Natural killer cell (primary cell): ENCODE measurements at regions not wholly inside any gene's neighbourhood (a gene's known extent, or its start where the extent isn't known, plus 50 kb on each side); places are given as distances from the start of the nearest gene placed in this dataset.

Experiments
- ATAC-seq, 3 donors: fragments of 150-1000 bp in 2 of 3; fragments of 200-7000 bp in 1 of 3; cut with Tn5 transposase; 1 replicate in 1 of 3; 2 replicates in 2 of 3; pipeline ENCODE4 v1.10.0; 2021; ENCODE audit warnings: mild to moderate bottlenecking in 2 of 3, moderate library complexity in 2 of 3
- DNase-seq, 2 donors: peaks; one replicate each; pipeline versions ENCODE4 v3.0.0 to v3.0.0-alpha.2; 2013 to 2021; ENCODE audit warnings: mixed read lengths in 1 of 2
- H3K27ac ChIP-seq: one replicate; pipeline ENCODE4 v1.5.1; 2013; ENCODE audit warnings: mild to moderate bottlenecking, low read length
- H3K27me3 ChIP-seq: one replicate; pipeline ENCODE4 v1.6.1; 2013; ENCODE audit warnings: low read length; ENCODE audit not compliant: control insufficient read depth, insufficient read depth
- H3K36me3 ChIP-seq: one replicate; pipeline ENCODE4 v1.6.1; 2013; ENCODE audit warnings: low read length; ENCODE audit not compliant: control insufficient read depth, insufficient read depth
- H3K4me1 ChIP-seq: one replicate; pipeline ENCODE4 v1.6.1; 2013; ENCODE audit warnings: low read length; ENCODE audit not compliant: control insufficient read depth, insufficient read depth
- H3K4me3 ChIP-seq: one replicate; pipeline ENCODE4 v1.5.1; 2013; ENCODE audit warnings: low read length
- H3K9me3 ChIP-seq: one replicate; pipeline ENCODE4 v1.6.1; 2013; ENCODE audit warnings: low read length; ENCODE audit not compliant: control insufficient read depth, insufficient read depth
- H3K27ac Mint-ChIP-seq, 2 donors: one replicate each; pipeline ENCODE4 v1.8.0; 2022; ENCODE audit warnings: mild to moderate bottlenecking in 2 of 2, mixed read lengths in 2 of 2, moderate library complexity in 1 of 2
- H3K27me3 Mint-ChIP-seq, 2 donors: one replicate each; pipeline ENCODE4 v1.8.0; 2022; ENCODE audit warnings: low read depth in 2 of 2, mixed read lengths in 2 of 2
- H3K36me3 Mint-ChIP-seq: one replicate; pipeline ENCODE4 v1.8.0; 2022; ENCODE audit warnings: mixed read lengths
- H3K4me1 Mint-ChIP-seq, 2 donors: one replicate each; pipeline ENCODE4 v1.8.0; 2022; ENCODE audit warnings: mixed read lengths in 2 of 2
- H3K4me3 Mint-ChIP-seq: one replicate; pipeline ENCODE4 v1.8.0; 2022; ENCODE audit warnings: mild to moderate bottlenecking, moderate library complexity, mixed read lengths
- H3K9me3 Mint-ChIP-seq, 2 donors: one replicate each; pipeline ENCODE4 v1.8.0; 2022; ENCODE audit warnings: mixed read lengths in 2 of 2
- WGBS: methylation state at CpG from one replicate; pipeline ENCODE4 v1.1.7; 2013; ENCODE audit warnings: missing lambda C conversion rate; ENCODE audit not compliant: insufficient coverage; 5-methylcytosine and 5-hydroxymethylcytosine counted together
- intact Hi-C: fragments of 100-400 bp; cut with micrococcal nuclease; formaldehyde crosslinking; loops from one replicate; pipeline ENCODE4 v1.14.2; 2022
- TF ChIP-seq, protein P1 (sequence below): fragments of 200-600 bp; IDR thresholded peaks from one replicate; pipeline ENCODE4 v1.8.0; 2022; ENCODE audit warnings: antibody characterized with exemption

DNA sequence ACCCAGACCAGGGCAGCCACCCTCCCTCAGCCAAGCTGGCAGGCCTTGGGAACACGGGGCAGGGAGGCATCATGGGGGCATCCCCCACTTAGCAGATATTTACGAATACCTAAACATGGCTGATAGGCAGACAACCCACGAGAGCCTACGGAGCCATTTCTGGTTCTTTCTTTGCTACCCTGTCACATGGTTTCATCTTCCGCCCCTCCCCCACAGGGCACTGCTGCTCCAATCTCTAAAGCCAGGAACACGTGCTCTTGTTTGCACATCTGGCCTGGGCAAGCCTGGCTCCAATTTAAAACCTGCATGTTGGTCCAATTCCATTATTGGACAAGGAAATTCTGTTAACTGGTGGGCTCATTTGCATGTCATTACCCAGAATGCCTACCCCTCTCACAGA lies 447.4 kb upstream of the NR2F2 start:
- 89% methylated on average over 6 of the region's 6 CpGs for WGBS
- no peak overlapping the region for H3K27ac ChIP-seq
- Mint-ChIP-seq H3K27me3 (no peaks in the 10 kb centered on the region), H3K9me3 (no peaks in the 10 kb centered on the region), H3K36me3 (no peaks in the 10 kb centered on the region), H3K4me1 (peaks cover 20 to 24% of the 10 kb centered on the region in 2 donors), H3K27ac (no peak overlapping the region), H3K4me3 (no peak overlapping the region)
- peaks cover 3% of the 10 kb centered on the region for H3K4me1 ChIP-seq
- H3K9me3 ChIP-seq = no peaks in the 10 kb centered on the region
- intact Hi-C loops = loop anchor here (5.0 kb wide), 1 partner anchor 44 kb away; no protein-coding TSS in a partner anchor
- ATAC-seq = no peak
- no peaks in the 10 kb centered on the region for H3K27me3 ChIP-seq
- DNase-seq = no peak
- no peaks in the 10 kb centered on the region for H3K36me3 ChIP-seq
- TF ChIP-seq, protein P1, sequence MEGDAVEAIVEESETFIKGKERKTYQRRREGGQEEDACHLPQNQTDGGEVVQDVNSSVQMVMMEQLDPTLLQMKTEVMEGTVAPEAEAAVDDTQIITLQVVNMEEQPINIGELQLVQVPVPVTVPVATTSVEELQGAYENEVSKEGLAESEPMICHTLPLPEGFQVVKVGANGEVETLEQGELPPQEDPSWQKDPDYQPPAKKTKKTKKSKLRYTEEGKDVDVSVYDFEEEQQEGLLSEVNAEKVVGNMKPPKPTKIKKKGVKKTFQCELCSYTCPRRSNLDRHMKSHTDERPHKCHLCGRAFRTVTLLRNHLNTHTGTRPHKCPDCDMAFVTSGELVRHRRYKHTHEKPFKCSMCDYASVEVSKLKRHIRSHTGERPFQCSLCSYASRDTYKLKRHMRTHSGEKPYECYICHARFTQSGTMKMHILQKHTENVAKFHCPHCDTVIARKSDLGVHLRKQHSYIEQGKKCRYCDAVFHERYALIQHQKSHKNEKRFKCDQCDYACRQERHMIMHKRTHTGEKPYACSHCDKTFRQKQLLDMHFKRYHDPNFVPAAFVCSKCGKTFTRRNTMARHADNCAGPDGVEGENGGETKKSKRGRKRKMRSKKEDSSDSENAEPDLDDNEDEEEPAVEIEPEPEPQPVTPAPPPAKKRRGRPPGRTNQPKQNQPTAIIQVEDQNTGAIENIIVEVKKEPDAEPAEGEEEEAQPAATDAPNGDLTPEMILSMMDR = no peak
- no peak overlapping the region for H3K4me3 ChIP-seq

DNA sequence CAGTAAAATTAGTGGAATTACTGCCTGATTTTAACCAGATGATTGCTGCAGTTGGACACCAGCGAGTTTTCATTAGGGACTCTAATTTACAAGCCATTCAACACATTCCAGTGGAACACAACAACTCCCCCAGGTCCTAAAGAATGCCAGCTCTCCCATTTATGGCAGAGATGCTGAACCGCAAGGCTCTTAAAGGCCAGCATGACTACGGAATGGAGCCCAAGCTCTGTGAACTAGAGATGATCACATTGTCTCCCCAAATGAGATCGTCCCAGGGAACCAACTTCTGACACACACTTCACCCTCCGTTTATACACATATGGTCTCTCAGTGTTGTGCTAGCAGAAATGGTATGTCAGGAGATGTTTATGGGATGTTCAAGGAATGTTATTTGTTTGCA lies 446.2 kb upstream of the NR2F2 start:
- Mint-ChIP-seq H3K4me3 (no peak overlapping the region), H3K9me3 (no peaks in the 10 kb centered on the region), H3K36me3 (no peaks in the 10 kb centered on the region), H3K27ac (no peak overlapping the region), H3K27me3 (no peaks in the 10 kb centered on the region), H3K4me1 (peaks cover 15 to 21% of the 10 kb centered on the region in 2 donors)
- no peaks in the 10 kb centered on the region for H3K9me3 ChIP-seq
- H3K4me3 ChIP-seq = no peak overlapping the region
- H3K27ac ChIP-seq = no peak overlapping the region
- 92% methylated on average over 4 of the region's 5 CpGs for WGBS
- intact Hi-C loops = loop anchor here (5.0 kb wide), 1 partner anchor 43 kb away; no protein-coding TSS in a partner anchor
- DNase-seq = no peak
- peaks cover 3% of the 10 kb centered on the region for H3K4me1 ChIP-seq
- no peak for ATAC-seq
- no peaks in the 10 kb centered on the region for H3K36me3 ChIP-seq
- TF ChIP-seq, protein P1 = no peak
- H3K27me3 ChIP-seq = no peaks in the 10 kb centered on the region

DNA sequence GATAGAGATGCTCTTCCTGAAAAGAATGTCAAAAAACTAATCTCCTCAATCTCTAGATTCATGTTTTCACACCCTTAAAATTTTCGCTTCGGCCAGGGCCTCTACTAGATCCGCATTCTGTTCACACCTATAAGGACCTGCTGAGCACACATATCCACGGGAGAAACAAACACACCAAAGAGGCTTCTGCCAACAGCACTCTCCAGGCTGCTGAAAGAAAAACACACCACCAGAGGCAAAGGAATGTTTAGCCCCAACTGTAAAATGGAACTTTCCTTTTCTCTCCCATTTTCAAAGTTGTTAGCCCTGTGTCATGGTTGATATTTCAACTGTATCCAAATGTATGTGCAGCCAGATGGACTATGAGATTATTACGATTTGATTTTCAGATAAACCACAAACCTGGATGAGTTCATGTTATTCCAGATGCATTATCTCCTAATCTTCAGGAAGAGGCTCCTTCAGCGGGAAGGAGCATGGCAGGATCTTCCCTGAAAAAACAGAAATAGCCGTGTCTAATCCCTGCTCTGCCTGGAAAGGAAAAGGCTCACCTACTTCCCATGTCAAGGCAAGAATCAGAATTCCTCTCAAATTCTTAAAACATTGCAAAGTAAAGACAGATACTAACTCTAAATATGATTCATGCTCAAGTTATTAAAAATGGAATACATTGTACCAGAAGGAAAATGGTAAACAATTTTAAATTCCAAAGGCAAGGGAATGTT lies 442.7 kb upstream of the NR2F2 start:
- TF ChIP-seq, protein P1 = no peak
- intact Hi-C loops = no loop called here

DNA sequence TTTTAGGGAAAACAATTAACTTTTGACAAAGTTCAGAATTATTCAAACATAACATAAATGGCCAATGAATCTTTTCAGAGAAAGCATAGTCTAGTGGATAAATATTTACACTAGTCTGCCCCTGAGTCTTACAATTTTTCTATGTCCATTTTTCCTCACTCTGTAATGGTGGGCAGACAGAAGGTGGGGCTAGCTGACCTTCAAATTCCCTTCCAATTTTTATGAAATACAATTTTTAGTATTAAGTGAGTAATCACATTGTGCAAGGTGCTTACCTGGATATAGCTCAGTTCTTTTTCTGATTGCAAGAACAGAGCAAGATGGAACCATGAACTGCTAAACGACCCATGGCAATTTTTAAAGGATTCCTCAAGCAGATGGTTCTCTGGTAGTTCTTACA lies 441.7 kb upstream of the NR2F2 start:
- TF ChIP-seq, protein P1 = no peak
- no peak overlapping the region for H3K4me3 Mint-ChIP-seq
- no peaks in the 10 kb centered on the region for H3K36me3 ChIP-seq
- peaks cover 7 to 10% of the 10 kb centered on the region in 2 donors for H3K27me3 Mint-ChIP-seq
- ATAC-seq (no peak), DNase-seq (no peak)
- no peaks in the 10 kb centered on the region for H3K27me3 ChIP-seq
- intact Hi-C loops = no loop called here
- no peaks in the 10 kb centered on the region for H3K9me3 ChIP-seq
- no peaks in the 10 kb centered on the region for H3K4me1 ChIP-seq
- no peak overlapping the region for H3K27ac ChIP-seq
- H3K27ac Mint-ChIP-seq = no peak overlapping the region
- H3K4me1 Mint-ChIP-seq = no peaks in the 10 kb centered on the region
- no peak overlapping the region for H3K4me3 ChIP-seq
- H3K9me3 Mint-ChIP-seq = peaks cover 0 to 2% of the 10 kb centered on the region in 2 donors
- WGBS = 97% methylated on average over 1 of the region's 1 CpG
- H3K36me3 Mint-ChIP-seq = peaks cover 8% of the 10 kb centered on the region

More for the DNA sequence above, 442.7 kb upstream of the NR2F2 start:
- no peak overlapping the region for H3K4me3 ChIP-seq
- Mint-ChIP-seq H3K4me1 (no peaks in the 10 kb centered on the region), H3K27me3 (peaks cover 4 to 10% of the 10 kb centered on the region in 2 donors), H3K27ac (no peak overlapping the region), H3K4me3 (no peak overlapping the region), H3K36me3 (peaks cover 8% of the 10 kb centered on the region), H3K9me3 (no peaks in the 10 kb centered on the region)
- ATAC-seq = no peak
- no peak overlapping the region for H3K27ac ChIP-seq
- H3K4me1 ChIP-seq = no peaks in the 10 kb centered on the region
- WGBS = 93% methylated on average over 7 of the region's 7 CpGs
- no peak for DNase-seq
- no peaks in the 10 kb centered on the region for H3K9me3 ChIP-seq
- no peaks in the 10 kb centered on the region for H3K36me3 ChIP-seq
- H3K27me3 ChIP-seq = no peaks in the 10 kb centered on the region
